Aorta (tissue), 5 donors: ENCODE measurements at regions not wholly inside any gene's neighbourhood (a gene's known extent, or its start where the extent isn't known, plus 50 kb on each side); places are given as distances from the start of the nearest gene placed in this dataset.

Experiments
- ATAC-seq: fragments of 200-7000 bp; cut with Tn5 transposase; one replicate; pipeline ENCODE4 v1.9.1; 2022; ENCODE audit warnings: moderate library complexity; ENCODE audit not compliant: low FRiP score
- DNase-seq, 2 donors: peaks; one replicate each; pipeline ENCODE4 v3.0.0-alpha.2; 2020
- H3K27ac ChIP-seq, 2 donors: one replicate each; pipeline ENCODE4 v1.5.1; 2013; ENCODE audit warnings: low read length in 2 of 2, mild to moderate bottlenecking in 2 of 2, moderate library complexity in 2 of 2, control low read depth in 1 of 2, inconsistent platforms in 1 of 2, low read depth in 1 of 2
- H3K27me3 ChIP-seq, 2 donors: one replicate each; pipeline ENCODE4 v1.6.1; 2013; ENCODE audit warnings: control low read depth in 1 of 2, low read length in 1 of 2, mild to moderate bottlenecking in 1 of 2, moderate library complexity in 1 of 2; ENCODE audit not compliant: insufficient read depth in 2 of 2, control insufficient read depth in 1 of 2
- H3K36me3 ChIP-seq, 2 donors: one replicate each; pipeline ENCODE4 v1.6.1; 2013; ENCODE audit warnings: control low read depth in 1 of 2, low read length in 1 of 2, mild to moderate bottlenecking in 1 of 2; ENCODE audit not compliant: insufficient read depth in 2 of 2, control insufficient read depth in 1 of 2
- H3K4me1 ChIP-seq, 2 donors: one replicate each; pipeline ENCODE4 v1.6.1; 2013; ENCODE audit warnings: low read length in 2 of 2, control low read depth in 1 of 2, mild to moderate bottlenecking in 1 of 2, moderate library complexity in 1 of 2; ENCODE audit not compliant: insufficient read depth in 2 of 2, control insufficient read depth in 1 of 2
- H3K4me3 ChIP-seq, 2 donors: one replicate each; pipeline ENCODE4 v1.5.1; 2013; ENCODE audit warnings: low read length in 2 of 2, control low read depth in 1 of 2, mild to moderate bottlenecking in 1 of 2
- H3K9me3 ChIP-seq: one replicate; pipeline ENCODE4 v1.6.1; 2013; ENCODE audit warnings: mild to moderate bottlenecking, low read length; ENCODE audit not compliant: control insufficient read depth
- WGBS, 2 donors: extraction: QIAGEN DNeasy Blood & Tissue Kit; methylation state at CpG; one replicate each; pipeline ENCODE4 v1.1.7; 2013; 5-methylcytosine and 5-hydroxymethylcytosine counted together
- intact Hi-C, 2 donors: fragments of 100-400 bp; cut with DNase I; formaldehyde crosslinking; loops; one replicate each; pipeline versions ENCODE4 v1.14.2 to v1.15.0; 2022
- donor health status: healthy with polysubstance abuse.
- donor health status: Bipolar disorder and iron deficiency.
- donor health status: DM: no; HTN: no; CAD: no.
- donor health status: DM: no; HTN: no; CAD: no.
- donor health status: DM: yes; HTN: yes; CAD: no.

DNA sequence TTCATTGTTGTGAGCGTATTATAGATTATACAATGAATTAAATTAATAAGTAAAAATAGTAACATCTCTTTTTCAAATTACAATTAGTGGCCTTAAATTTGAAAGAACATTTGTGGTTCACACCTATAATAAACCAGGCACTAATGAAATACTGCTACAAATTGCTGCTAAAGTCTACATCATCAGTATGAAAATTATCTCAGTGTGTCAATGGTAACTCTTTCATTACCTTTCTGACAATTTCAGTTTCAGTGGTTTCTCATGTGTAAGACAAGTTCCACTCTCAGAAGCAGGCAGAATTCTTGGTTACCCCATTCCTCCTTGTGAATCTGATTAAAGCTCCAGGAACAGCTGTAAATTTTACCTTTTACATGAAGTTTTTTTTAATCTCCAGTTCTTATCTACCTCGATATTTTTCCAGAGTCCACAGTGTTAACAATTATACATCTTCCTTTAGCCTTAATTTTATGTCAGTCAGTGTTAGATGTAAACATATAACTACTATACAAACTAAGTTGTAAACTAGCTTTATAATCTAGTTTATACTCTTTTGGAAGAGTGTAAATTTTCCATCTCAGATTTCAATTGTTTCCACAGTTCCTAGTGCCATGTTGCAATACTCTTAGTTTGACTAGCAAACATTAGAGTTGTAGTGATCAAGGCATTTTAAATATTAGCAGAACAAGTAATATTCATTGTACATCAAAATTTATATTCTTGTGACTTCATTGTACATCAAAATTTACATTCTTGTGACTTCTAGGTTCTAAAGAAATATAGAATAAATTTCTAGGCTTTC, 1038.4 kb downstream of the EPHA7 start:
- Histone ChIP-seq H3K27me3 (no peaks in the 10 kb centered on the region), H3K4me3 (no peak overlapping the region), H3K9me3 (no peaks in the 10 kb centered on the region), H3K4me1 (no peaks in the 10 kb centered on the region), H3K27ac (no peak overlapping the region), H3K36me3 (no peaks in the 10 kb centered on the region)
- WGBS, 2 donors, result 85 to 90% methylated on average over 2 of the region's 2 CpGs
- DNase-seq (no peak), ATAC-seq (no peak)
- intact Hi-C loops, result no loop called here

DNA sequence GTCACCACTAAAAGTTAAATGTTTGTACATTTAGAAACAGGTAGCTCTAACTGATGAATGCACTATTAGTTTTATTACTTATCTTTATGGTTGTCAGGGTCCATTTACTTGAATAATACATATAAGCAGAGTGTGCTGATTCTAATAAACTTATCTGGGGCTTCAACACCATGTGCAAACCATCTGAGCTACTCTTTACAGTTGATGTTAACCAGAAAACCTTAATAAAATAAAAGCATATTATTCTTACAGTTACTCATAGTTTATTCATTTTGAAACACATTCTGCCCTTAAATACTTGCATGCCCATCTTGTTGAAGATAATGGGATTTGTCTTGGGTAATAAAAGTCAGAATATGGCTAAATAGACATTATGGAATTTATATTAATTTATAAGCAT, 1042.2 kb downstream of the EPHA7 start:
- Histone ChIP-seq H3K9me3 (no peaks in the 10 kb centered on the region), H3K27ac (no peak overlapping the region), H3K4me3 (no peak overlapping the region), H3K36me3 (no peaks in the 10 kb centered on the region), H3K27me3 (no peaks in the 10 kb centered on the region), H3K4me1 (no peaks in the 10 kb centered on the region)
- DNase-seq (no peak), ATAC-seq (no peak)
- intact Hi-C loops, result no loop called here

DNA sequence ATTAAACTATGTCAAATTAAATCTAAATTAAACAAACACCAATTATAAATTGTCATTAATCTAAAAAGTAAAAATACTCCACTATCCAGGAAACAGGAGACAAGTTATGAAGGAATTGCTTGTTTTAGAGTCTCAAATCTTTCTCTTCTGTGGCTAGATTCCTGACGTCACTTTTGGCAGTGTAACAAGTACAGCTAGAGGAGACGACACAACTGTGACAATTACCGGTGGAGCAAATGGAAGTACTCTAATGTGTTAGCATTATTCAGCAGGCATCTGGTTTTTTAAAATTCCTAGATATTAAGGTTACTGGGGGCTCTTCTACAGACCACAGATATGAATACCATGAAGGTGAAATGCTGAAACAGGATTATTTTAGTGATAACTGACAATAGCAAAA, 1042.7 kb downstream of the EPHA7 start:
- H3K4me1 ChIP-seq, result no peaks in the 10 kb centered on the region
- ATAC-seq (no peak), DNase-seq (no peak)
- intact Hi-C loops, result no loop called here
- H3K27ac ChIP-seq, result no peak overlapping the region
- 2 to 4% methylated on average over 3 of the region's 3 CpGs for WGBS, 2 donors
- no peaks in the 10 kb centered on the region for H3K9me3 ChIP-seq
- H3K27me3 ChIP-seq, result no peaks in the 10 kb centered on the region
- H3K36me3 ChIP-seq, result no peaks in the 10 kb centered on the region
- H3K4me3 ChIP-seq, result no peak overlapping the region

DNA sequence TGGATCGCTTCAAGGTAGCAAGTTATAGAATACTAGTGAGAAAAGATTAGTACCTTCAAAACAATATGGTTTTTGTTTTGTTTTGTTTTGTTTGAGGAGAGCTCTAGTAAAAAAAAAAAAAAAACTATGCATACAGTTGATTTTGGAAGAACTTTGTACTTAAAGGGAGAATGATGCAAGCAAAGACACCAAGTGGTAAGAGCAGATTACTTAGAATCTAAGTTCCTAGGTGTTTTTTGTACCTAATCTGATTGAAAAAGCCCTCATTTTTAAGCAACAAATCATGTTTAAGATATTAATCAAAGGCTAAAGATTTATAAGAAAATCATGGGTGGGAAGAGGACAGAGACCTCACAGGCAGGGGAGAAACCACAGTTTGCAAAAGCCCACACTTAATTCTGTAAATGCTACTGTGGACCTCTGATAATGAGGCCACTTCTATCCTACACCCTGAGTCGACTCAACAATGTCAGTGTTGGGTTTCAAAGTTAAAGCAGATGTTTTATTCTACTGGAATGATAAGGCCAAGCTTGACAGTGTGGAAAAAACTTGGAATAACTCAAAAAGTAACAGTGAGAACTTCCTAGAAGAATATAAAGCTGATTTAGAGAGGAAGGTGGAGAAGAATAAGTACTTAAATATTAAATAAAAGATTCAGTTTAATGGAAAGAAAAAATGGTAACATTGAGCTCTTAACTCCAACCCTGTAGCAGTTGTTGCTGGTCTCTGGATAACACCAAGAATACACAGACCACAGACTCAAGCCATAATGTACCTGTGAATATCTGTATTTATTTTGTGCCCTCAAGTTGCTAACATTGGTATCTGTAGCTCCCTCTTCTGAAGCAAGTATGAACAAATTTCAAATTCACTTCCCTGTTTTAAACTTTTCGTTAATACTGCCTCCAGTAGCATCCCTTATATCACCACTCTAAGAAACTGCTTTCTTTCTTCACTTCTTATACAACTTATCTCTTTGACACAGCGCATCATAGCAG, 1047.8 kb downstream of the EPHA7 start:
- H3K27ac ChIP-seq, result no peak overlapping the region
- no peaks in the 10 kb centered on the region for H3K36me3 ChIP-seq
- WGBS, 2 donors, result 86 to 89% methylated on average over 4 of the region's 4 CpGs
- no peak overlapping the region for H3K4me3 ChIP-seq
- no peaks in the 10 kb centered on the region for H3K4me1 ChIP-seq
- DNase-seq (no peak), ATAC-seq (no peak)
- H3K27me3 ChIP-seq, result no peaks in the 10 kb centered on the region
- H3K9me3 ChIP-seq, result no peaks in the 10 kb centered on the region
- intact Hi-C loops, result no loop called here

GRCh38 chr6:92369309-92369708, 1050.0 kb downstream of the EPHA7 start:
- Histone ChIP-seq H3K27me3 (no peaks in the 10 kb centered on the region), H3K9me3 (no peaks in the 10 kb centered on the region), H3K4me1 (no peaks in the 10 kb centered on the region), H3K27ac (no peak overlapping the region), H3K4me3 (no peak overlapping the region), H3K36me3 (no peaks in the 10 kb centered on the region)
- no peak for ATAC-seq
- WGBS, 2 donors, result 51 to 54% methylated on average over 2 of the region's 2 CpGs
- intact Hi-C loops, result no loop called here
- DNase-seq, result no peak

- DNase-seq (no peak), ATAC-seq (no peak)
- H3K27ac ChIP-seq, result no peak overlapping the region
- H3K4me3 ChIP-seq, result no peak overlapping the region
- intact Hi-C loops, result no loop called here
- 15 to 16% methylated on average over 2 of the region's 2 CpGs for WGBS, 2 donors
- no peaks in the 10 kb centered on the region for H3K27me3 ChIP-seq
- H3K9me3 ChIP-seq, result no peaks in the 10 kb centered on the region
- no peaks in the 10 kb centered on the region for H3K36me3 ChIP-seq
- H3K4me1 ChIP-seq, result no peaks in the 10 kb centered on the region
Observed at GRCh38 chr6:92364948-92365541, 1054.3 kb downstream of the EPHA7 start.

GRCh38 chr6:92363111-92363510, 1056.2 kb downstream of the EPHA7 start:
- Histone ChIP-seq H3K9me3 (no peaks in the 10 kb centered on the region), H3K27me3 (no peaks in the 10 kb centered on the region), H3K4me3 (no peak overlapping the region), H3K4me1 (no peaks in the 10 kb centered on the region), H3K27ac (no peak overlapping the region), H3K36me3 (no peaks in the 10 kb centered on the region)
- ATAC-seq, result no peak
- WGBS, 2 donors, result 67 to 68% methylated on average over 3 of the region's 3 CpGs
- no peak for DNase-seq
- intact Hi-C loops, result no loop called here

DNA sequence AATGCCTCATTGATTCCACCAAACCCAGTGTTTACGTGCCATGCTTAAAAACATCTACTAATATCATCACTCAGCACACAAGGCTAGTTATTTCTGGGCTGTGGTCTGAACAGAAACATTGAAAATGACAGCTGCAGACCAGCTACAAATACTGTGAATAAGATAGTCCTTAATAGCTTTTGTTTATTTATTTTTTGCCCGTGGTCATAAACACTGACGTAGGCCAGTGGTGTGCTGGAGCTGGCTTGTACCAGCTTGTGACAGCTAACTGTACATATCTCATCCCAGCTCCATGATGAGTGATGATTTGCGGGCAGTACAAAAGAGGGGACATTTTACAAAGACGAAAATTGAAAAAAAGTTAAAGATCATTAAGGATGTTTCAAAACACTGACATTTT, 1057.0 kb downstream of the EPHA7 start:
- no peak overlapping the region for H3K27ac ChIP-seq
- intact Hi-C loops, result no loop called here
- no peak overlapping the region for H3K4me3 ChIP-seq
- no peaks in the 10 kb centered on the region for H3K4me1 ChIP-seq
- no peaks in the 10 kb centered on the region for H3K27me3 ChIP-seq
- 81 to 82% methylated on average over 5 of the region's 5 CpGs for WGBS, 2 donors
- no peak for DNase-seq
- no peaks in the 10 kb centered on the region for H3K36me3 ChIP-seq
- no peak for ATAC-seq
- no peaks in the 10 kb centered on the region for H3K9me3 ChIP-seq
